Panc1 (cell line): ENCODE measurements at regions not wholly inside any gene's neighbourhood (a gene's known extent, or its start where the extent isn't known, plus 50 kb on each side); places are given as distances from the start of the nearest gene placed in this dataset.

Source experiments
- ATAC-seq: fragments of 200-7000 bp; cut with Tn5 transposase; 2 replicates; pipeline ENCODE4 v1.9.1; 2020; ENCODE audit warnings: mild to moderate bottlenecking, moderate library complexity
- BruUV-seq: library from RNA; stranded (reverse); fragments of 400-500 nt; replicated peaks from 2 replicates; lab custom pipeline; 2021; lab: Mats Ljungman, UMichigan
- CTCF ChIA-PET: fragments of 300-600 bp; sonication (Branson Sonifier 250); formaldehyde crosslinking; loops from one replicate; lab custom pipeline; 2022; ENCODE audit warnings: antibody characterized with exemption; lab: Charles Lee
- POLR2A ChIA-PET: fragments of 300-600 bp; sonication (Branson Sonifier 250); formaldehyde crosslinking; loops from one replicate; lab custom pipeline; 2022; ENCODE audit warnings: antibody characterized with exemption; lab: Charles Lee
- DNase-seq: peaks from one replicate; pipeline ENCODE4 v3.0.0-alpha.2; 2010; ENCODE audit warnings: low read depth, low spot score
- H3K27ac ChIP-seq: 2 replicates; pipeline ENCODE4 v1.5.1; 2011; ENCODE audit warnings: mild to moderate bottlenecking, low read length, inconsistent platforms
- H3K27me3 ChIP-seq: fragments of 200-500 bp; sonication (Bioruptor generic); 2 replicates; pipeline ENCODE4 v1.6.0; 2014; ENCODE audit warnings: low read length, inconsistent platforms; ENCODE audit not compliant: control insufficient read depth, insufficient read depth
- H3K36me3 ChIP-seq: fragments of 200-500 bp; sonication (Bioruptor generic); 2 replicates; pipeline ENCODE4 v1.5.1; 2014; ENCODE audit warnings: inconsistent platforms, mild to moderate bottlenecking, low read length, moderate library complexity; ENCODE audit not compliant: control insufficient read depth, insufficient read depth
- H3K4me1 ChIP-seq: 2 replicates; pipeline ENCODE4 v1.5.1; 2011; ENCODE audit warnings: inconsistent platforms, mild to moderate bottlenecking, low read length, moderate library complexity; ENCODE audit not compliant: control insufficient read depth, insufficient read depth
- H3K4me3 ChIP-seq, 2 experiments: 2 replicates each; pipeline ENCODE4 v1.5.1; 2011 to 2012; ENCODE audit warnings: low read depth in 2 of 2, low read length in 2 of 2, mild to moderate bottlenecking in 2 of 2, inconsistent platforms in 1 of 2, moderate library complexity in 1 of 2
- H3K9me3 ChIP-seq: fragments of 200-500 bp; sonication (Bioruptor generic); 2 replicates; pipeline ENCODE4 v1.5.1; 2014; ENCODE audit warnings: low read depth, mild to moderate bottlenecking, inconsistent platforms, low read length, moderate library complexity; ENCODE audit not compliant: control insufficient read depth, insufficient read depth
- CTCF ChIP-seq: fragments of 450-650 bp; IDR thresholded peaks from 2 replicates; pipeline ENCODE4 v1.5.1; 2017; ENCODE audit warnings: mild to moderate bottlenecking
- POLR2AphosphoS5 ChIP-seq: IDR thresholded peaks from 2 replicates; pipeline ENCODE4 v1.6.1; 2012; ENCODE audit warnings: mild to moderate bottlenecking, low read depth, low read length, moderate library complexity
- REST ChIP-seq, 2 experiments: IDR thresholded peaks; 2 replicates each; pipeline ENCODE4 v1.6.1; 2011 to 2012; ENCODE audit warnings: low read depth in 2 of 2, control low read depth in 1 of 2, low read length in 1 of 2, mild to moderate bottlenecking in 1 of 2, moderate library complexity in 1 of 2; ENCODE audit not compliant: insufficient read depth in 1 of 2
- SIN3A ChIP-seq: IDR thresholded peaks from 2 replicates; pipeline ENCODE4 v1.6.1; 2012; ENCODE audit warnings: low read depth, mild to moderate bottlenecking, low read length, moderate library complexity, borderline replicate concordance; ENCODE audit not compliant: insufficient read depth
- TCF7L2 ChIP-seq: IDR thresholded peaks from 2 replicates; pipeline ENCODE4 v1.6.1; 2011; ENCODE audit warnings: mild to moderate bottlenecking, low read depth, low read length, inconsistent platforms
- in situ Hi-C: cut with HindIII; loops from 2 replicates; pipeline ENCODE4 v1.10.0; 2016; ENCODE audit warnings: low sequenced_read_pairs, low pct_unique_long_range_greater_than_20kb
- intact Hi-C: fragments of 100-400 bp; cut with micrococcal nuclease; formaldehyde crosslinking; loops from one replicate; pipeline ENCODE4 v1.10.0; 2022; ENCODE audit not compliant: unreplicated experiment

DNA sequence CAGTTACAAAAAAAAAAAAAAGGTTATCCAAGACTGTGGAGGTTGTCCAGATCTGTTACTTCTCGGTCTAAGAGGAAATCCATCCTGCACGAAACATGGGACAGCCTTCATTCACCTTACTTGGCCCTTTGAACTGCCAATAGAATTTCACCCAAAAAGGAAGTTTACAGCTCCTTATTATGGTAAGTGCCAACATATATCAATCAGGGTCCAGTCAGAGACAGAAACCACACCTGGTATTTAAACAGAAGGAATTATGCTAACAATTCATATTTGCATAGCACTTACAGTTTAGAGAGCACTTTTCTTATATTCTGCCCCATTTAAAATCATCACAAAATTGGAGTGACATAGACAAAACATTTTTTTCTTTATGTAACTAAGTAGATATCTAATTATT lies 93.6 kb upstream of the PTPN3 start:
- Histone ChIP-seq H3K4me1 (no peaks in the 10 kb centered on the region), H3K27me3 (no peaks in the 10 kb centered on the region), H3K36me3 (no peaks in the 10 kb centered on the region), H3K27ac (no peak overlapping the region), H3K4me3 (no peak overlapping the region), H3K9me3 (no peaks in the 10 kb centered on the region)
- ATAC-seq (no peak), DNase-seq (no peak)
- intact Hi-C loops (no loop called here), in situ Hi-C loops (no loop called here)
- POLR2A ChIA-PET: no interaction called here
- TF ChIP-seq TCF7L2: no peak
- no peak for TF ChIP-seq SIN3A
- no peak for TF ChIP-seq REST (IDR thresholded peaks at IDR 0.05; ENCODE audit: insufficient read depth in 1 of 2, low read depth in 2 of 2, low read length in 1 of 2)
- no peak for TF ChIP-seq CTCF
- no peak for TF ChIP-seq POLR2AphosphoS5
- CTCF ChIA-PET: no interaction called here
- BruUV-seq: no TSS peak

GRCh38 chr9:109593612-109594011 lies 95.5 kb upstream of the PTPN3 start:
- TF ChIP-seq REST (IDR thresholded peaks at IDR 0.05; ENCODE audit: insufficient read depth in 1 of 2, low read depth in 2 of 2, low read length in 1 of 2): no peak
- no peak for TF ChIP-seq SIN3A
- TF ChIP-seq TCF7L2: no peak
- no peak for TF ChIP-seq POLR2AphosphoS5
- no peak for TF ChIP-seq CTCF
- DNase-seq: no peak
- no TSS peak for BruUV-seq
- H3K27me3 ChIP-seq: no peaks in the 10 kb centered on the region
- no peak overlapping the region for H3K4me3 ChIP-seq
- in situ Hi-C loops (no loop called here), intact Hi-C loops (no loop called here)
- ChIA-PET CTCF (no interaction called here), POLR2A (no interaction called here)
- ATAC-seq: no peak
- no peaks in the 10 kb centered on the region for H3K4me1 ChIP-seq
- no peaks in the 10 kb centered on the region for H3K36me3 ChIP-seq
- no peaks in the 10 kb centered on the region for H3K9me3 ChIP-seq
- H3K27ac ChIP-seq: no peak overlapping the region
